Peyer's patch (tissue), 4 donors: ENCODE measurements at regions not wholly inside any gene's neighbourhood (a gene's known extent, or its start where the extent isn't known, plus 50 kb on each side); places are given as distances from the start of the nearest gene placed in this dataset.

ENCODE experiments used
- DNase-seq, 3 donors: peaks; one replicate each; pipeline ENCODE4 v3.0.0-alpha.2; 2017 to 2019
- H3K27ac ChIP-seq, 4 donors: fragments of 200-600 bp; sonication (generic); one replicate each; pipeline ENCODE4 v1.5.1; 2016 to 2019
- H3K27me3 ChIP-seq, 2 donors: fragments of 200-600 bp; sonication (generic); one replicate each; pipeline ENCODE4 v1.5.1; 2019
- H3K36me3 ChIP-seq, 3 donors: fragments of 200-600 bp; sonication (generic); one replicate each; pipeline ENCODE4 v1.5.1; 2016 to 2019
- H3K4me1 ChIP-seq, 4 donors: fragments of 200-600 bp; sonication (generic); one replicate each; pipeline ENCODE4 v1.5.1; 2016 to 2019
- H3K4me3 ChIP-seq, 4 donors: fragments of 200-600 bp; sonication (generic); 1 replicate in 3 of 4; 2 replicates in 1 of 4; pipeline ENCODE4 v1.5.1; 2016 to 2019; ENCODE audit warnings: mild to moderate bottlenecking in 1 of 4
- H3K9me3 ChIP-seq, 4 donors: fragments of 200-600 bp; sonication (generic); one replicate each; pipeline ENCODE4 v1.5.1; 2016 to 2019; ENCODE audit warnings: mild to moderate bottlenecking in 1 of 4
- CTCF ChIP-seq, 6 experiments: fragments of 450-650 bp in 4 of 6; fragments of 200-600 bp in 2 of 6; sonication (generic) in 1 of 6; IDR thresholded peaks; one replicate each; pipeline ENCODE4 v1.5.1; 2017 to 2019; ENCODE audit warnings: antibody characterized with exemption in 6 of 6, mild to moderate bottlenecking in 3 of 6, moderate library complexity in 1 of 6
- POLR2A ChIP-seq, 2 donors: fragments of 450-650 bp; IDR thresholded peaks; one replicate each; pipeline ENCODE4 v1.5.1; 2017; ENCODE audit warnings: antibody characterized with exemption in 2 of 2, mild to moderate bottlenecking in 2 of 2, moderate library complexity in 2 of 2

- Histone ChIP-seq H3K27ac (no peak overlapping the region), H3K36me3 (no peaks in the 10 kb centered on the region), H3K4me1 (no peaks in the 10 kb centered on the region), H3K9me3 (no peaks in the 10 kb centered on the region), H3K4me3 (no peak overlapping the region), H3K27me3 (no peaks in the 10 kb centered on the region)
- peak in 2 of 3 donors; percentile 26 to 31 for DNase-seq
- no peak for TF ChIP-seq POLR2A (IDR thresholded peaks at IDR 0.05)
- no peak for TF ChIP-seq CTCF (IDR thresholded peaks at IDR 0.05)
These were observed 178.9 kb downstream of the DLL1 start for GRCh38 chr6:170111816-170112582.

DNA sequence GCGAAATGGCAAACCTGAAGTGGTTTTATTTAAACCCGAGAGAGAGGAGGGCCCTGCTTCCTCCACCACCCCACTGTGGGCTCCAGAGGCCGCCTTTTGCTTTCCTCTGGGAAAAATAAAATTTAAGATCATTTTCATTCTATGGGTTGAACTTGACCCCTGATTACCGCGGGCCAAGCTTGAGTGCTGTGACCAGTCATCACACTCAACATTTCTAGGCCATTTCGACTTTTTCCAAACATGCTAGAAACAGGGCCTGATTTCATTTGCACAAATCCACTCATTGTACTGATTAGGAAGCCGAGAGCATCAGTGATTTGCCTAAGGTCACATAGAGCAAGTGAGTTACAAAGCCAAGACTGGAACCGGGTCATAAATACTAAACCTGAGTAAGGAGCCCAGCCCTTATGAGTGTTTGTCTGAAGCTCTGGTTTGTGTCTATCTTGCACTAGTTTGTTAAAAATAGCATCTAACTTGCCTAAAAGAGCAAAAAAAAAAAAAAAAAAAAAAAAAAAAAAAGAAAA is 179.7 kb downstream of the DLL1 start:
- Histone ChIP-seq H3K27me3 (no peaks in the 10 kb centered on the region), H3K27ac (no peak overlapping the region), H3K4me1 (no peaks in the 10 kb centered on the region), H3K9me3 (no peaks in the 10 kb centered on the region), H3K36me3 (no peaks in the 10 kb centered on the region), H3K4me3 (no peak overlapping the region)
- no peak for TF ChIP-seq CTCF (IDR thresholded peaks at IDR 0.05)
- no peak for TF ChIP-seq POLR2A (IDR thresholded peaks at IDR 0.05)
- peak in 1 of 3 donors; percentile 14 for DNase-seq

- Histone ChIP-seq H3K27ac (no peak overlapping the region), H3K36me3 (no peaks in the 10 kb centered on the region), H3K4me3 (no peak overlapping the region), H3K27me3 (no peaks in the 10 kb centered on the region), H3K4me1 (no peaks in the 10 kb centered on the region), H3K9me3 (no peaks in the 10 kb centered on the region)
- peak; percentile 11 to 42 (median 36) for DNase-seq
- no peak for TF ChIP-seq POLR2A (IDR thresholded peaks at IDR 0.05)
- TF ChIP-seq CTCF (IDR thresholded peaks at IDR 0.05), result no peak
These were observed 180.4 kb downstream of the DLL1 start for GRCh38 chr6:170110201-170111140.

GRCh38 chr6:170108890-170109587 is 181.8 kb downstream of the DLL1 start:
- no peaks in the 10 kb centered on the region for H3K9me3 ChIP-seq
- no peaks in the 10 kb centered on the region for H3K4me1 ChIP-seq
- no peaks in the 10 kb centered on the region for H3K36me3 ChIP-seq
- H3K27me3 ChIP-seq, result no peaks in the 10 kb centered on the region
- peak in 2 of 3 donors; percentile 7 to 26 for DNase-seq
- H3K27ac ChIP-seq, result no peak overlapping the region
- H3K4me3 ChIP-seq, result no peak overlapping the region
- TF ChIP-seq POLR2A (IDR thresholded peaks at IDR 0.05) (no peak), CTCF (IDR thresholded peaks at IDR 0.05) (no peak)

GRCh38 chr6:170108456-170108855 is 182.4 kb downstream of the DLL1 start:
- TF ChIP-seq CTCF (IDR thresholded peaks at IDR 0.05) (no peak), POLR2A (IDR thresholded peaks at IDR 0.05) (no peak)
- Histone ChIP-seq H3K36me3 (no peaks in the 10 kb centered on the region), H3K27me3 (no peaks in the 10 kb centered on the region), H3K4me1 (no peaks in the 10 kb centered on the region), H3K27ac (no peak overlapping the region), H3K4me3 (no peak overlapping the region), H3K9me3 (no peaks in the 10 kb centered on the region)
- DNase-seq, result peak in 2 of 3 donors; percentile 14 to 40
